Thymus (tissue), 11 donors: ENCODE measurements at regions not wholly inside any gene's neighbourhood (a gene's known extent, or its start where the extent isn't known, plus 50 kb on each side); places are given as distances from the start of the nearest gene placed in this dataset.
"Not testable (repeated sequence)": the region's sequence is repeated elsewhere in the genome, so short reads cannot be mapped to it uniquely, and the experiment has no call there.

Source experiments
- DNase-seq, 9 donors: peaks; one replicate each; pipeline ENCODE4 v3.0.0-alpha.2; 2013; ENCODE audit warnings: low spot score in 9 of 9, low read depth in 6 of 9, missing footprints in 1 of 9
- H3K27ac ChIP-seq, 2 donors: one replicate each; pipeline ENCODE4 v1.5.1; 2013; ENCODE audit warnings: control low read depth in 1 of 2, low read depth in 1 of 2, low read length in 1 of 2, mild to moderate bottlenecking in 1 of 2, moderate library complexity in 1 of 2
- H3K27me3 ChIP-seq, 2 donors: one replicate each; pipeline ENCODE4 v1.5.1; 2013; ENCODE audit warnings: low read length in 1 of 2; ENCODE audit not compliant: control insufficient read depth in 2 of 2, insufficient read depth in 1 of 2
- H3K36me3 ChIP-seq, 2 donors: one replicate each; pipeline ENCODE4 v1.5.1; 2013; ENCODE audit warnings: low read length in 1 of 2, mild to moderate bottlenecking in 1 of 2, moderate library complexity in 1 of 2; ENCODE audit not compliant: control insufficient read depth in 2 of 2, insufficient read depth in 2 of 2
- H3K4me1 ChIP-seq, 2 donors: one replicate each; pipeline ENCODE4 v1.5.1; 2013; ENCODE audit warnings: low read length in 2 of 2; ENCODE audit not compliant: control insufficient read depth in 2 of 2, insufficient read depth in 2 of 2
- H3K4me3 ChIP-seq, 2 donors: one replicate each; pipeline ENCODE4 v1.5.1; 2013; ENCODE audit warnings: low read length in 2 of 2, control low read depth in 1 of 2, mild to moderate bottlenecking in 1 of 2
- H3K9me3 ChIP-seq, 2 donors: one replicate each; pipeline ENCODE4 v1.5.1; 2013; ENCODE audit warnings: low read length in 1 of 2, mild to moderate bottlenecking in 1 of 2; ENCODE audit not compliant: control insufficient read depth in 2 of 2, insufficient read depth in 1 of 2
- WGBS: extraction: QIAGEN DNeasy Blood & Tissue Kit; methylation state at CpG from one replicate; pipeline ENCODE4 v1.1.7; 2013; 5-methylcytosine and 5-hydroxymethylcytosine counted together
- donor health status: healthy.

- Histone ChIP-seq H3K4me1 (no peaks in the 10 kb centered on the region), H3K9me3 (no peaks in the 10 kb centered on the region), H3K27ac (no peak overlapping the region), H3K4me3 (no peak overlapping the region), H3K36me3 (no peaks in the 10 kb centered on the region), H3K27me3 (no peaks in the 10 kb centered on the region)
- no peak for DNase-seq
- WGBS: 95% methylated on average over 2 of the region's 2 CpGs
These were observed 90.9 kb upstream of the SLCO6A1 start for GRCh38 chr5:102589661-102590060.

GRCh38 chr5:102590467-102590866, 91.7 kb upstream of the SLCO6A1 start:
- no peak overlapping the region for H3K27ac ChIP-seq
- no peaks in the 10 kb centered on the region for H3K9me3 ChIP-seq
- 96% methylated on average over 3 of the region's 3 CpGs for WGBS
- no peak for DNase-seq
- no peaks in the 10 kb centered on the region for H3K4me1 ChIP-seq
- H3K36me3 ChIP-seq: no peaks in the 10 kb centered on the region
- no peak overlapping the region for H3K4me3 ChIP-seq
- no peaks in the 10 kb centered on the region for H3K27me3 ChIP-seq

GRCh38 chr5:102591650-102592049, 92.8 kb upstream of the SLCO6A1 start:
- no peak overlapping the region for H3K27ac ChIP-seq
- H3K9me3 ChIP-seq: no peaks in the 10 kb centered on the region
- DNase-seq: no peak
- H3K27me3 ChIP-seq: no peaks in the 10 kb centered on the region
- 91% methylated on average over 5 of the region's 5 CpGs for WGBS
- H3K4me3 ChIP-seq: no peak overlapping the region
- no peaks in the 10 kb centered on the region for H3K36me3 ChIP-seq
- H3K4me1 ChIP-seq: no peaks in the 10 kb centered on the region

- not testable (repeated sequence) for H3K27ac ChIP-seq, H3K4me3 ChIP-seq, H3K27me3 ChIP-seq, H3K36me3 ChIP-seq, H3K4me1 ChIP-seq, H3K9me3 ChIP-seq, DNase-seq
- WGBS: 95% methylated on average over 3 of the region's 3 CpGs
These were observed 93.8 kb upstream of the SLCO6A1 start for GRCh38 chr5:102592586-102592985.

GRCh38 chr5:102594192-102594591, 95.4 kb upstream of the SLCO6A1 start:
- no peak overlapping the region for H3K27ac ChIP-seq
- no peaks in the 10 kb centered on the region for H3K4me1 ChIP-seq
- no peaks in the 10 kb centered on the region for H3K9me3 ChIP-seq
- no peak for DNase-seq
- H3K27me3 ChIP-seq: no peaks in the 10 kb centered on the region
- H3K36me3 ChIP-seq: no peaks in the 10 kb centered on the region
- no peak overlapping the region for H3K4me3 ChIP-seq
- 90% methylated on average over 1 of the region's 1 CpG for WGBS

GRCh38 chr5:102595332-102595731, 96.5 kb upstream of the SLCO6A1 start:
- Histone ChIP-seq H3K9me3 (no peaks in the 10 kb centered on the region), H3K4me3 (no peak overlapping the region), H3K36me3 (no peaks in the 10 kb centered on the region), H3K27ac (no peak overlapping the region), H3K4me1 (no peaks in the 10 kb centered on the region), H3K27me3 (no peaks in the 10 kb centered on the region)
- no peak for DNase-seq

- WGBS: 7% methylated on average over 3 of the region's 3 CpGs
- Histone ChIP-seq H3K27me3 (no peaks in the 10 kb centered on the region), H3K27ac (no peak overlapping the region), H3K36me3 (no peaks in the 10 kb centered on the region), H3K4me1 (no peaks in the 10 kb centered on the region), H3K4me3 (no peak overlapping the region), H3K9me3 (no peaks in the 10 kb centered on the region)
- peak in 1 of 9 donors; percentile 3 for DNase-seq
These were observed 97.3 kb upstream of the SLCO6A1 start for GRCh38 chr5:102596113-102596512.

GRCh38 chr5:102596951-102597350, 98.2 kb upstream of the SLCO6A1 start:
- Histone ChIP-seq H3K4me3 (no peak overlapping the region), H3K4me1 (no peaks in the 10 kb centered on the region), H3K9me3 (no peaks in the 10 kb centered on the region), H3K27ac (no peak overlapping the region), H3K36me3 (no peaks in the 10 kb centered on the region), H3K27me3 (no peaks in the 10 kb centered on the region)
- DNase-seq: no peak
- WGBS: 96% methylated on average over 1 of the region's 1 CpG

GRCh38 chr5:102599289-102599688, 100.5 kb upstream of the SLCO6A1 start:
- Histone ChIP-seq H3K4me3 (no peak overlapping the region), H3K27ac (no peak overlapping the region), H3K36me3 (no peaks in the 10 kb centered on the region), H3K9me3 (no peaks in the 10 kb centered on the region), H3K4me1 (no peaks in the 10 kb centered on the region), H3K27me3 (no peaks in the 10 kb centered on the region)
- DNase-seq: no peak
- WGBS: 97% methylated on average over 2 of the region's 2 CpGs

- WGBS: 96% methylated on average over 3 of the region's 3 CpGs
- no peak for DNase-seq
- no peak overlapping the region for H3K27ac ChIP-seq
- H3K36me3 ChIP-seq: no peaks in the 10 kb centered on the region
- no peaks in the 10 kb centered on the region for H3K4me1 ChIP-seq
- H3K4me3 ChIP-seq: no peak overlapping the region
- H3K27me3 ChIP-seq: no peaks in the 10 kb centered on the region
- no peaks in the 10 kb centered on the region for H3K9me3 ChIP-seq
These were observed 102.2 kb upstream of the SLCO6A1 start for GRCh38 chr5:102600964-102601363.
